ENCODE measurements at regions not wholly inside any gene's neighbourhood (a gene's known extent, or its start where the extent isn't known, plus 50 kb on each side); places are given as distances from the start of the nearest gene placed in this dataset.

DNA sequence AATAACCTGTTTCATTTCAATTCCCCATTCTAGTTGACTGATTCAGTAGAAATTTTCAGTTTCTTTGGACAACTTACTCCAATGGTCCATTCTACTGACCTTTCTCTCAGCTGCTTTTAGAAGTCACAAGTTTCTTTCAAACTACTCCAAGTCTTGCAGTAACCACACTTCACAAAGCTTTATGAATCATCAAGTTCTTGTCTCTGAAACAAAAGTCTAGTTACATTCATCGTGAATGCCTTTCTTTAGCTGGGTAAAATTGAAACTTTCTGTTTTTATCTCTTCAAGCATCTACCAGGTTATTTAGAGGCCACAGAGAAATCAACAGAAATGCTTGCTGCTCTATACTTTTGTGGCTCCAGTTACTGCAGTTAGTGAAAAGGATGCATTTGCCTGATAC is 405.4 kb downstream of the TMEM232 start (continued):
- TF ChIP-seq FOSL1 (IDR thresholded peaks at IDR 0.05; ENCODE audit: insufficient read depth, low read depth, low read length) (no peak), EP300 (IDR thresholded peaks at IDR 0.05; ENCODE audit: borderline replicate concordance in 1 of 2, low read depth in 2 of 2, low read length in 2 of 2) (no peak)
